ENCODE measurements at regions not wholly inside any gene's neighbourhood (a gene's known extent, or its start where the extent isn't known, plus 50 kb on each side); places are given as distances from the start of the nearest gene placed in this dataset.

- no peak for TF ChIP-seq CTCF (IDR thresholded peaks at IDR 0.05)
- TF ChIP-seq POLR2A (IDR thresholded peaks at IDR 0.05) = no peak
Observed at GRCh38 chr7:12130609-12131008, 80.5 kb upstream of the TMEM106B start.

Data from ovary (tissue), 3 donors.